ENCODE measurements at regions not wholly inside any gene's neighbourhood (a gene's known extent, or its start where the extent isn't known, plus 50 kb on each side); places are given as distances from the start of the nearest gene placed in this dataset.

DNA sequence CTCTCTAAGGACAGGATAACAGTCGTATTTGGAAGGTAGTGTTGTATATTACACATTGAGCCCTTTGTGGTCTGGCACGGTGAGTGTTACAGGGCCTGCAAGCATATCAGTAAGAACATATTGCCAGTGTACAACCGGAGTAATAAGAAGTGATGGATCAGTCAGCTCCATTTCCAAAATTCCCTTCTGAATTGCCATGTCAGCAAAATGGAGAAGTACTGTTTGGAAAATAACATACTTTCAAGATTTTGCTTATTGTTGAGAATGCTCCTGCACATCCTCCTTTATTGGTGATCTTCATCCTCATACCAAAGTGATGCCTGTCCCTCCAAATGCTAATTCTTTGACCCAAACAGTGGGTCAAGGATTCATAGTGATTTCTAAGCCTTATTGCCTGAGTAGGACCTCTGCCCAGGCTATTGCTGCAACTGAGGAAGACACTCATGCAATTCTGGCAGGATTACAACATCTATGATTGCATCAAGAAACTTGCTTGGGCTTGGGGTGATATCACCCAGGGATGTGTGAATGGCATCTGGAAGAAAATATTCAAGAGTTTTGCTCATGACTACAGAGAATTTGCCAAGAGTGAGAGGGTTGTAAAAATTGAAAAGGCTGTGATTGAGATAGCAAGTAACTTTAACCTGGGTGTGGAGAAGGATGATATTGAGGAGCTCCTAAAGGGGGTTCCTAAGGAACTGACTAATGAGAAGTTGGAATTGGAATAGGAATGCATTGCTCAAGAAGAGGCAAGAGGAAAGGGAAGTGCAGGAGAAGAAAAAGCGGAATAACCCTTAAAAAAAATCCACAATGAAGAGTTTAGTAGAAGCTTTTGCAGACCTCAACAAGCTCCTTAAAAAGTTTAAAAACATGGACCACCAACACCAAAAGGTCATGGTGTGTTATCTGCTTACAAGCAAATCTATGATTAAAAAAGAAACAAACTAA, 452.2 kb upstream of the SORCS1 start:
- H3K4me3 ChIP-seq: no peak overlapping the region
- H3K36me3 ChIP-seq: no peaks in the 10 kb centered on the region
- intact Hi-C loops (cut with DNase I; ENCODE audit: low total_unique reads): no loop called here
- H3K27ac ChIP-seq: no peak overlapping the region
- TF ChIP-seq, protein P1, sequence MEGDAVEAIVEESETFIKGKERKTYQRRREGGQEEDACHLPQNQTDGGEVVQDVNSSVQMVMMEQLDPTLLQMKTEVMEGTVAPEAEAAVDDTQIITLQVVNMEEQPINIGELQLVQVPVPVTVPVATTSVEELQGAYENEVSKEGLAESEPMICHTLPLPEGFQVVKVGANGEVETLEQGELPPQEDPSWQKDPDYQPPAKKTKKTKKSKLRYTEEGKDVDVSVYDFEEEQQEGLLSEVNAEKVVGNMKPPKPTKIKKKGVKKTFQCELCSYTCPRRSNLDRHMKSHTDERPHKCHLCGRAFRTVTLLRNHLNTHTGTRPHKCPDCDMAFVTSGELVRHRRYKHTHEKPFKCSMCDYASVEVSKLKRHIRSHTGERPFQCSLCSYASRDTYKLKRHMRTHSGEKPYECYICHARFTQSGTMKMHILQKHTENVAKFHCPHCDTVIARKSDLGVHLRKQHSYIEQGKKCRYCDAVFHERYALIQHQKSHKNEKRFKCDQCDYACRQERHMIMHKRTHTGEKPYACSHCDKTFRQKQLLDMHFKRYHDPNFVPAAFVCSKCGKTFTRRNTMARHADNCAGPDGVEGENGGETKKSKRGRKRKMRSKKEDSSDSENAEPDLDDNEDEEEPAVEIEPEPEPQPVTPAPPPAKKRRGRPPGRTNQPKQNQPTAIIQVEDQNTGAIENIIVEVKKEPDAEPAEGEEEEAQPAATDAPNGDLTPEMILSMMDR (IDR thresholded peaks at IDR 0.05 in 8 of 11, conservative IDR thresholded peaks at IDR 0.05 in 3 of 11): no peak
- no peak for TF ChIP-seq POLR2A (IDR thresholded peaks at IDR 0.05)
- TF ChIP-seq POLR2AphosphoS5 (IDR thresholded peaks at IDR 0.05): no peak
- no peaks in the 10 kb centered on the region for H3K9me3 ChIP-seq
- no peak for DNase-seq
- H3K27me3 ChIP-seq (replicated peaks in 1 of 7): no peaks in the 10 kb centered on the region
- no peaks in the 10 kb centered on the region for H3K4me1 ChIP-seq
- 67 to 90% (median 80%) methylated on average over 4 of the region's 4 CpGs for WGBS, 5 donors

GRCh38 chr10:107616031-107616430, 451.5 kb upstream of the SORCS1 start:
- Histone ChIP-seq H3K36me3 (no peaks in the 10 kb centered on the region), H3K9me3 (no peaks in the 10 kb centered on the region), H3K27me3 (replicated peaks in 1 of 7) (no peaks in the 10 kb centered on the region), H3K4me1 (no peaks in the 10 kb centered on the region), H3K27ac (no peak overlapping the region), H3K4me3 (no peak overlapping the region)
- TF ChIP-seq POLR2A (IDR thresholded peaks at IDR 0.05): no peak
- DNase-seq: no peak
- intact Hi-C loops (cut with DNase I; ENCODE audit: low total_unique reads): no loop called here

DNA sequence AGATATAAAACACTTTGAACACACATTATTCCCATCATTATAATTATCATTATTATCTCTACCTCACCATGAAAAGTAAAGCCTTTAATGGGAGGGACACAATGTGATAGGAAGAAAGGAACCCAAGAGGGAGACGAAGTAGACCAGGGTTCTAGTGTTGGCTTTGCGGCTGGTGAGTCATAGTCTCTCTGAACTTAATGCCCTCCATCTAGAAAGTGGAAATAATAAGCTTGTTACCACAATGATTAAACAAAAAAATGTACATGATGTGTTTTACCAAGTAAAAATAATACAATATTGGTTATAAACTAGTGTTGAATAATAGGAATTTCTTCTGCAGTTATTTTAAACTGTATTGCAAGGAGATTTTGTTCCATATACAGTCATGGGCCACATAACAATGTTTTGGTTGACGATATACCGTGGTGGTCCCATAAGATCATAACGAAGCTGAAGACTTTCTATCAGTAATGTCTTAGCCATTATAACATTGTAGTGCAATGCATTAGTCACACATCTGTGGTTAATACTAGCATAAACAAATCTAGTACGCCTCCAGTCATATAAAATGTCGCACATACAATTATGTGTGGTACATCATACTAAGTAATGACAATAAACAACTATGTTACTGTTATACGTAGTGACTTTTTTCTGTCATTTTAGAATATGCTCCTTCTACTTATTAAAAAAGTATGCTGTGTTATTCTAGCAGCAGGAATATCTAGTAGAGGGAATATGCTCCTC, 450.6 kb upstream of the SORCS1 start:
- 80 to 95% (median 86%) methylated on average over 8 of the region's 8 CpGs for WGBS, 5 donors
- Histone ChIP-seq H3K4me1 (no peaks in the 10 kb centered on the region), H3K36me3 (no peaks in the 10 kb centered on the region), H3K9me3 (no peaks in the 10 kb centered on the region), H3K4me3 (no peak overlapping the region), H3K27ac (no peak overlapping the region), H3K27me3 (replicated peaks in 1 of 7) (no peaks in the 10 kb centered on the region)
- DNase-seq: no peak
- intact Hi-C loops (cut with DNase I; ENCODE audit: low total_unique reads): no loop called here
- no peak for TF ChIP-seq POLR2A (IDR thresholded peaks at IDR 0.05)
- no peak for TF ChIP-seq POLR2AphosphoS5 (IDR thresholded peaks at IDR 0.05)
- TF ChIP-seq, protein P1 (IDR thresholded peaks at IDR 0.05 in 8 of 11, conservative IDR thresholded peaks at IDR 0.05 in 3 of 11): no peak

DNA sequence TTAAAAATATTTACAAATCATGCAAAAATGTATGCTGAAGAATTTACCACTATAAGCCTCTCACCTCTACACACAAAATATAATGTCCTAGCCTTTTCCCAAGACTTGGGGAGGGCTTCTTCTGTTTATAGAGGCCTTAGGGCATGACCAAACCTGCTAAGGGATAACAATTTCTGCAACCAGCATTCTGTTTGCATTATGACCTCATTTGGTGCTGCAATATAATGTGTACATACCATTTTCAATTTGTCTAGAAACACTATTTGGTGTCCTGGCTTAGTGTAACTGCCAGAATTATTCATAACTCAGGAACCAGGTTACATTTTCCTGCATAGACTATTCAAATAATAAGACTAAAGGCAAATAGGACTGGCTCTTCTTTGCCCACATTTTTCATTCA, 446.6 kb upstream of the SORCS1 start:
- Histone ChIP-seq H3K4me3 (no peak overlapping the region), H3K27me3 (replicated peaks in 1 of 7) (no peaks in the 10 kb centered on the region), H3K27ac (no peak overlapping the region), H3K36me3 (no peaks in the 10 kb centered on the region), H3K4me1 (no peaks in the 10 kb centered on the region), H3K9me3 (no peaks in the 10 kb centered on the region)
- DNase-seq: no peak
- intact Hi-C loops (cut with DNase I; ENCODE audit: low total_unique reads): no loop called here
- TF ChIP-seq POLR2A (IDR thresholded peaks at IDR 0.05) (no peak), POLR2AphosphoS5 (IDR thresholded peaks at IDR 0.05) (no peak)
- TF ChIP-seq, protein P1 (IDR thresholded peaks at IDR 0.05 in 8 of 11, conservative IDR thresholded peaks at IDR 0.05 in 3 of 11): no peak

All from spleen (tissue), 11 donors.